ENCODE measurements at regions not wholly inside any gene's neighbourhood (a gene's known extent, or its start where the extent isn't known, plus 50 kb on each side); places are given as distances from the start of the nearest gene placed in this dataset.

DNA sequence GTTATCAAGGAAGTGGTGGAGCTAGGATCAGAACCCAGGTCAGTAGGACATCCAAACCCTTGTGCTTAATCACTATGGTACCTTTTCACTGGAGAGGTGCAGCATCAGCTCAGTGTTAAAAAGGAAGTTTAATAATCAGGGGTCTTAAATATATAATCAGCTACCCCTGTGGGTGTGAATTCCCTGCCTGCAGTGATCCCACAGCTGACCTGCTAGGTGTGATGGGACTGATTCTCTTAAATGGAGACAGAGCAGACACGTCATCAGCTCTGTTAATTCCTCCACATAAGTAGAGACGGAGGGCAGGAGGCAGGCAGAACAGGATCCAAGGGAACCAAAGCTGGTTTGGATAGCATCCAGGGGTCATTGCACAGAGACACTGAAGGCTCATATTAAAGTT, 154.1 kb upstream of the CRBN start:
- H3K79me1 ChIP-seq (ENCODE audit: low read length), result no peaks in the 10 kb centered on the region
- H3K4me1 ChIP-seq (ENCODE audit: control insufficient read depth in 1 of 2, insufficient read depth in 2 of 2, low read length in 2 of 2), result no peaks in the 10 kb centered on the region
- H2BK5ac ChIP-seq (ENCODE audit: low read depth, low read length, poor library complexity), result no peak overlapping the region
- no peak overlapping the region for H3K4ac ChIP-seq (ENCODE audit: low read depth, low read length)
- no peak overlapping the region for H3K4me2 ChIP-seq (ENCODE audit: low read length)
- H3K27me3 ChIP-seq (ENCODE audit: insufficient read depth, low read length), result no peaks in the 10 kb centered on the region
- peaks cover 2% of the 10 kb centered on the region for H3K9me3 ChIP-seq (ENCODE audit: insufficient read depth, low read depth, low read length)
- H4K12ac ChIP-seq (ENCODE audit: low read depth, low read length), result no peak overlapping the region
- H3K79me2 ChIP-seq (ENCODE audit: control insufficient read depth, insufficient read depth, low read length, poor library complexity), result no peaks in the 10 kb centered on the region
- no peak overlapping the region for H3K4me3 ChIP-seq (ENCODE audit: low read depth, low read length)
- H4K91ac ChIP-seq (ENCODE audit: low read depth, low read length), result no peak overlapping the region
- H3K14ac ChIP-seq (ENCODE audit: low read length), result no peak overlapping the region
- no peak overlapping the region for H3K27ac ChIP-seq (ENCODE audit: low read depth, low read length)
- no peak overlapping the region for H2AFZ ChIP-seq (ENCODE audit: insufficient read depth, low read length, poor library complexity)
- no peak overlapping the region for H2BK120ac ChIP-seq (ENCODE audit: insufficient read depth, low read length, poor library complexity)
- H3K9ac ChIP-seq (ENCODE audit: low read length), result no peak overlapping the region
- H3K36me3 ChIP-seq (ENCODE audit: control insufficient read depth in 1 of 2, insufficient read depth in 2 of 2, low read length in 2 of 2), result no peaks in the 10 kb centered on the region
- no peak overlapping the region for H3K23ac ChIP-seq (ENCODE audit: low read length)
- peak overlapping the region; percentile 38 for H2BK12ac ChIP-seq (ENCODE audit: low read length)
- H4K8ac ChIP-seq (ENCODE audit: low read depth, low read length), result no peak overlapping the region
- no peak overlapping the region for H2AK5ac ChIP-seq (ENCODE audit: low read length)
- no CpG with 5 or more reads among the region's 2 CpGs for WGBS (ENCODE audit: extremely low coverage, insufficient coverage, insufficient read length)
- H3K18ac ChIP-seq (ENCODE audit: low read length), result no peak overlapping the region
- no peak for DNase-seq

DNA sequence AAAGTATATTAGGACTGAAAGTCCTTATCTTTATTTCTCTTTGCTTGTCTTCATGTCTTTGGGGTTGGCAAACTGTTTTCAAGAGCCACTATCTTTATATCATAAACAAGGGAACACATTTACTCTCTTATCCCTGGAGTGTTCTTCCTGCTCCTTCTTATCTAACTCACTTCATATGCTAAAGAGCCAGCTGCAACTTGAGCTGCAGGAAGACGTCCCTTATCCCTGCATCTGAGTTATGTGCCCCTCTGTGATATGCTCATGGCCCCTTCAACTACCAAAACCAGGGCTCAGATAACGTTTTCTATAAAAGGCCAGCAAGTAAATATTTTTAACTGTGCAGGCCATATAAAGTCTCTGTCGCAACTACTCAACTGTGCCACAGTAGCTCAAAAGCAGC, 137.0 kb upstream of the CRBN start:
- Histone ChIP-seq H3K79me2 (ENCODE audit: control insufficient read depth, insufficient read depth, low read length, poor library complexity) (no peaks in the 10 kb centered on the region), H3K4me1 (ENCODE audit: control insufficient read depth in 1 of 2, insufficient read depth in 2 of 2, low read length in 2 of 2) (no peaks in the 10 kb centered on the region), H3K36me3 (ENCODE audit: control insufficient read depth in 1 of 2, insufficient read depth in 2 of 2, low read length in 2 of 2) (no peaks in the 10 kb centered on the region), H3K27me3 (ENCODE audit: insufficient read depth, low read length) (no peaks in the 10 kb centered on the region), H3K27ac (ENCODE audit: low read depth, low read length) (no peak overlapping the region), H2BK5ac (ENCODE audit: low read depth, low read length, poor library complexity) (no peak overlapping the region), H3K14ac (ENCODE audit: low read length) (no peak overlapping the region), H2BK120ac (ENCODE audit: insufficient read depth, low read length, poor library complexity) (no peak overlapping the region), H4K8ac (ENCODE audit: low read depth, low read length) (no peak overlapping the region), H3K79me1 (ENCODE audit: low read length) (peaks cover 2% of the 10 kb centered on the region), H3K4me2 (ENCODE audit: low read length) (no peak overlapping the region), H4K91ac (ENCODE audit: low read depth, low read length) (no peak overlapping the region), H2BK12ac (ENCODE audit: low read length) (no peak overlapping the region), H2AFZ (ENCODE audit: insufficient read depth, low read length, poor library complexity) (no peak overlapping the region), H3K9ac (ENCODE audit: low read length) (no peak overlapping the region), H4K12ac (ENCODE audit: low read depth, low read length) (no peak overlapping the region), H3K18ac (ENCODE audit: low read length) (no peak overlapping the region), H3K4me3 (ENCODE audit: low read depth, low read length) (no peak overlapping the region), H3K23ac (ENCODE audit: low read length) (no peak overlapping the region), H3K4ac (ENCODE audit: low read depth, low read length) (no peak overlapping the region), H3K9me3 (ENCODE audit: insufficient read depth, low read depth, low read length) (no peaks in the 10 kb centered on the region), H2AK5ac (ENCODE audit: low read length) (no peak overlapping the region)
- WGBS (ENCODE audit: extremely low coverage, insufficient coverage, insufficient read length), result no CpG with 5 or more reads among the region's 3 CpGs
- DNase-seq, result no peak

DNA sequence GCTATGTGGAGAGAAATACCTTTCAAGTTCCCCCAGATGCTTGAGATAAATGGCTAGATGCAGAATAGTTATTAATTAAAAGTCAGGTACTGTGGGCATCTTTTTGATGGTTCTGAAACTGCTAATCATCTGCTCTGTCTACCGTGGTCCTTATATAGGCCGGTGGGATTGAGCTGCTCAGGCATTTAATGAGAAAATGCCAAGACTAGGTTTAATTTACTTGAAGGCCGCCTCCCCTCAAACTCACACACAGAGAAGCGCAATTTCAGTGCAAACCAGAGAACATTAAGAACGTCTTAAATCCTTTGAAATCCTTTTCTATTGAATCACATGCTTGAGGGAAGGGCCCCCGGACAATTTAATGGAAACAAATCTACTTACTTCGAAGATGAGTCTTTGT, 136.4 kb upstream of the CRBN start:
- Histone ChIP-seq H3K4ac (ENCODE audit: low read depth, low read length) (no peak overlapping the region), H2BK120ac (ENCODE audit: insufficient read depth, low read length, poor library complexity) (no peak overlapping the region), H2AK5ac (ENCODE audit: low read length) (no peak overlapping the region), H3K18ac (ENCODE audit: low read length) (no peak overlapping the region), H3K79me1 (ENCODE audit: low read length) (peaks cover 2% of the 10 kb centered on the region), H2BK5ac (ENCODE audit: low read depth, low read length, poor library complexity) (no peak overlapping the region), H4K8ac (ENCODE audit: low read depth, low read length) (no peak overlapping the region), H3K23ac (ENCODE audit: low read length) (no peak overlapping the region), H3K4me3 (ENCODE audit: low read depth, low read length) (no peak overlapping the region), H3K4me1 (ENCODE audit: control insufficient read depth in 1 of 2, insufficient read depth in 2 of 2, low read length in 2 of 2) (no peaks in the 10 kb centered on the region), H3K27ac (ENCODE audit: low read depth, low read length) (no peak overlapping the region), H3K9ac (ENCODE audit: low read length) (no peak overlapping the region), H3K14ac (ENCODE audit: low read length) (no peak overlapping the region), H3K79me2 (ENCODE audit: control insufficient read depth, insufficient read depth, low read length, poor library complexity) (no peaks in the 10 kb centered on the region), H3K4me2 (ENCODE audit: low read length) (no peak overlapping the region), H2AFZ (ENCODE audit: insufficient read depth, low read length, poor library complexity) (no peak overlapping the region), H4K12ac (ENCODE audit: low read depth, low read length) (no peak overlapping the region), H3K27me3 (ENCODE audit: insufficient read depth, low read length) (no peaks in the 10 kb centered on the region), H4K91ac (ENCODE audit: low read depth, low read length) (no peak overlapping the region), H2BK12ac (ENCODE audit: low read length) (no peak overlapping the region), H3K9me3 (ENCODE audit: insufficient read depth, low read depth, low read length) (no peaks in the 10 kb centered on the region), H3K36me3 (ENCODE audit: control insufficient read depth in 1 of 2, insufficient read depth in 2 of 2, low read length in 2 of 2) (no peaks in the 10 kb centered on the region)
- no CpG with 5 or more reads among the region's 7 CpGs for WGBS (ENCODE audit: extremely low coverage, insufficient coverage, insufficient read length)
- no peak for DNase-seq

DNA sequence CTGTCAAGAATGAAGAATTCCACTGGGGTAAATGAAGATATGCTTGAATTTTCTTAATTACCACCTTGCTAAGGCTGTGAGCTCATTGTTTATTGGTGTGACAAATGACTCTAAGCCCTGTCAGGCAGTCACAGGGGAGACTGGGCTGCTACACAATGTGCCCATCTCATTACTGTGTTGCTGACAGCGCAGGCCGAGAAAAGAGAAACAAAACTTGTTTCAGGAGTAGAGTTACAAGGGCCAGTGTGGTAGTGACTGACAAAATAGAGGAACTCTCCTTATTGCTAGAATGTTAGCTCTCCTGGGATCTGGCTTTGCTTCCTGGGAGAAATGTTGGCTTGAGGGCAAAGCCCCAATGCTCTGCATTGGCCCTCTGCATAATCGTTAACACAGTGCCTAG, 130.4 kb upstream of the CRBN start:
- peaks cover 2% of the 10 kb centered on the region for H3K79me1 ChIP-seq (ENCODE audit: low read length)
- no CpG with 5 or more reads among the region's 3 CpGs for WGBS (ENCODE audit: extremely low coverage, insufficient coverage, insufficient read length)

More for the DNA sequence above, 130.4 kb upstream of the CRBN start:
- Histone ChIP-seq H3K23ac (ENCODE audit: low read length) (no peak overlapping the region), H3K14ac (ENCODE audit: low read length) (no peak overlapping the region), H4K91ac (ENCODE audit: low read depth, low read length) (no peak overlapping the region), H2BK12ac (ENCODE audit: low read length) (no peak overlapping the region), H2BK120ac (ENCODE audit: insufficient read depth, low read length, poor library complexity) (no peak overlapping the region), H3K18ac (ENCODE audit: low read length) (no peak overlapping the region), H4K8ac (ENCODE audit: low read depth, low read length) (no peak overlapping the region), H3K4me2 (ENCODE audit: low read length) (no peak overlapping the region), H4K12ac (ENCODE audit: low read depth, low read length) (no peak overlapping the region), H3K36me3 (ENCODE audit: control insufficient read depth in 1 of 2, insufficient read depth in 2 of 2, low read length in 2 of 2) (no peaks in the 10 kb centered on the region), H3K27me3 (ENCODE audit: insufficient read depth, low read length) (no peaks in the 10 kb centered on the region), H3K9ac (ENCODE audit: low read length) (no peak overlapping the region), H3K4me1 (ENCODE audit: control insufficient read depth in 1 of 2, insufficient read depth in 2 of 2, low read length in 2 of 2) (no peaks in the 10 kb centered on the region), H2AK5ac (ENCODE audit: low read length) (no peak overlapping the region), H2AFZ (ENCODE audit: insufficient read depth, low read length, poor library complexity) (no peak overlapping the region), H3K79me2 (ENCODE audit: control insufficient read depth, insufficient read depth, low read length, poor library complexity) (no peaks in the 10 kb centered on the region), H3K27ac (ENCODE audit: low read depth, low read length) (no peak overlapping the region), H2BK5ac (ENCODE audit: low read depth, low read length, poor library complexity) (no peak overlapping the region), H3K9me3 (ENCODE audit: insufficient read depth, low read depth, low read length) (no peaks in the 10 kb centered on the region), H3K4ac (ENCODE audit: low read depth, low read length) (no peak overlapping the region), H3K4me3 (ENCODE audit: low read depth, low read length) (no peak overlapping the region)
- no peak for DNase-seq

Measured in trophoblast cell (in vitro differentiated cells and primary cell).